Adrenal gland (tissue), 9 donors: ENCODE measurements at regions not wholly inside any gene's neighbourhood (a gene's known extent, or its start where the extent isn't known, plus 50 kb on each side); places are given as distances from the start of the nearest gene placed in this dataset.

Source experiments
- DNase-seq, 7 donors: peaks; one replicate each; pipeline ENCODE4 v3.0.0-alpha.2; 2019 to 2020
- H3K27ac ChIP-seq, 5 donors: fragments of 200-600 bp; sonication (generic) in 4 of 5; 1 replicate in 3 of 5; 2 replicates in 2 of 5; pipeline versions ENCODE4 v1.5.1 to v1.8.0; 2016 to 2020; ENCODE audit warnings: mild to moderate bottlenecking in 1 of 5
- H3K27me3 ChIP-seq: fragments of 200-600 bp; 2 replicates; pipeline ENCODE4 v1.8.0; 2021
- H3K36me3 ChIP-seq, 2 donors: fragments of 200-600 bp; replicated peaks in 1 of 2; 1 replicate in 1 of 2; 2 replicates in 1 of 2; pipeline versions ENCODE4 v1.5.1 to v1.8.0; 2018 to 2022
- H3K4me1 ChIP-seq, 2 donors: fragments of 200-600 bp; replicated peaks in 1 of 2; 1 replicate in 1 of 2; 2 replicates in 1 of 2; pipeline versions ENCODE4 v1.5.1 to v1.8.0; 2018 to 2021
- H3K4me3 ChIP-seq, 4 donors: fragments of 200-600 bp; sonication (generic) in 3 of 4; one replicate each; pipeline ENCODE4 v1.5.1; 2016 to 2018
- H3K9me3 ChIP-seq, 3 donors: fragments of 200-600 bp; sonication (generic) in 1 of 3; replicated peaks in 1 of 3; 1 replicate in 2 of 3; 2 replicates in 1 of 3; pipeline versions ENCODE4 v1.5.1 to v1.8.0; 2016 to 2021
- POLR2A ChIP-seq, 2 donors: fragments of 450-650 bp; IDR thresholded peaks; one replicate each; pipeline ENCODE4 v1.6.1; 2017; ENCODE audit warnings: antibody characterized with exemption in 2 of 2, mild to moderate bottlenecking in 2 of 2, moderate library complexity in 1 of 2
- WGBS, 4 donors: extraction: QIAGEN DNeasy Blood & Tissue Kit in 2 of 4; methylation state at CpG; one replicate each; pipeline versions ENCODE4 v1.1.5 to v1.1.7; 2013 to 2017; 5-methylcytosine and 5-hydroxymethylcytosine counted together
- intact Hi-C, 2 donors: fragments of 100-400 bp; cut with DNase I; formaldehyde crosslinking; loops; one replicate each; pipeline versions ENCODE4 v1.14.1 to v1.15.0; 2022 to 2023
- TF ChIP-seq, protein P1 (sequence below), 6 experiments: fragments of 450-650 bp in 4 of 6; fragments of 200-600 bp in 2 of 6; sonication (generic) in 1 of 6; IDR thresholded peaks; 1 replicate in 5 of 6; 2 replicates in 1 of 6; pipeline versions ENCODE4 v1.5.1 to v1.8.0; 2016 to 2021; ENCODE audit warnings: antibody characterized with exemption in 6 of 6, mild to moderate bottlenecking in 2 of 6, moderate library complexity in 1 of 6
- donor health status: healthy with polysubstance abuse.
- donor health status: Bipolar disorder and iron deficiency.
- donor health status: DM: yes; HTN: yes; CAD: no.
- donor health status: DM: no; HTN: no; CAD: no.
- donor health status: DM: no; HTN: no; CAD: no.

DNA sequence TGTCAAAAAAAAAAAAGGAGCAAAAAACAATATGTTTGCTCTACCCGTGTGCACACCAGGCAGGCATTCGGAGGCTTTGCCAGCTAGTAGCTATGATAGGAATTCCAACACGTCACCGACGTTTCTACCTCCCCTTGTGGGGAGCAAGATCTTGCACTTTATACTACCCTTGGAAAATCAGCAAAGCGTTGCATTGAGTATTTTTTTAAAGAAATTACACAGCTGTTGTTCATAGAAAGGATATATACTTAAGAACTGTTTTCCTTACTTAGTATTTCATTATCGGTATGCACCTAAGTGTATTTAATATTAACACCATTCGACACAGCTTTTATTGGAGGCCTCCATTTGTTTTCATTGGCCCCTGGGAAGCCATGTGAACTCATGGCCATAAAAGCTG, 159.9 kb upstream of the MGMT start:
- Histone ChIP-seq H3K36me3 (no peaks in the 10 kb centered on the region), H3K9me3 (no peaks in the 10 kb centered on the region), H3K27me3 (no peaks in the 10 kb centered on the region), H3K4me3 (no peak overlapping the region), H3K4me1 (no peaks in the 10 kb centered on the region), H3K27ac (no peak overlapping the region)
- intact Hi-C loops, result no loop called here
- no peak for DNase-seq
- TF ChIP-seq POLR2A (IDR thresholded peaks at IDR 0.05), result no peak
- TF ChIP-seq, protein P1, sequence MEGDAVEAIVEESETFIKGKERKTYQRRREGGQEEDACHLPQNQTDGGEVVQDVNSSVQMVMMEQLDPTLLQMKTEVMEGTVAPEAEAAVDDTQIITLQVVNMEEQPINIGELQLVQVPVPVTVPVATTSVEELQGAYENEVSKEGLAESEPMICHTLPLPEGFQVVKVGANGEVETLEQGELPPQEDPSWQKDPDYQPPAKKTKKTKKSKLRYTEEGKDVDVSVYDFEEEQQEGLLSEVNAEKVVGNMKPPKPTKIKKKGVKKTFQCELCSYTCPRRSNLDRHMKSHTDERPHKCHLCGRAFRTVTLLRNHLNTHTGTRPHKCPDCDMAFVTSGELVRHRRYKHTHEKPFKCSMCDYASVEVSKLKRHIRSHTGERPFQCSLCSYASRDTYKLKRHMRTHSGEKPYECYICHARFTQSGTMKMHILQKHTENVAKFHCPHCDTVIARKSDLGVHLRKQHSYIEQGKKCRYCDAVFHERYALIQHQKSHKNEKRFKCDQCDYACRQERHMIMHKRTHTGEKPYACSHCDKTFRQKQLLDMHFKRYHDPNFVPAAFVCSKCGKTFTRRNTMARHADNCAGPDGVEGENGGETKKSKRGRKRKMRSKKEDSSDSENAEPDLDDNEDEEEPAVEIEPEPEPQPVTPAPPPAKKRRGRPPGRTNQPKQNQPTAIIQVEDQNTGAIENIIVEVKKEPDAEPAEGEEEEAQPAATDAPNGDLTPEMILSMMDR (IDR thresholded peaks at IDR 0.05), result no peak
- 64 to 77% (median 72%) methylated on average over 8 of the region's 8 CpGs for WGBS, 4 donors

- Histone ChIP-seq H3K4me1 (no peaks in the 10 kb centered on the region), H3K36me3 (no peaks in the 10 kb centered on the region), H3K27ac (no peak overlapping the region), H3K9me3 (no peaks in the 10 kb centered on the region), H3K27me3 (no peaks in the 10 kb centered on the region), H3K4me3 (no peak overlapping the region)
- TF ChIP-seq, protein P1 (IDR thresholded peaks at IDR 0.05), result no peak
- no peak for TF ChIP-seq POLR2A (IDR thresholded peaks at IDR 0.05)
- no peak for DNase-seq
- WGBS, 4 donors, result 69 to 80% (median 74%) methylated on average over 10 of the region's 10 CpGs
- intact Hi-C loops, result no loop called here
Observed at GRCh38 chr10:129308953-129309564, 158.0 kb upstream of the MGMT start.

DNA sequence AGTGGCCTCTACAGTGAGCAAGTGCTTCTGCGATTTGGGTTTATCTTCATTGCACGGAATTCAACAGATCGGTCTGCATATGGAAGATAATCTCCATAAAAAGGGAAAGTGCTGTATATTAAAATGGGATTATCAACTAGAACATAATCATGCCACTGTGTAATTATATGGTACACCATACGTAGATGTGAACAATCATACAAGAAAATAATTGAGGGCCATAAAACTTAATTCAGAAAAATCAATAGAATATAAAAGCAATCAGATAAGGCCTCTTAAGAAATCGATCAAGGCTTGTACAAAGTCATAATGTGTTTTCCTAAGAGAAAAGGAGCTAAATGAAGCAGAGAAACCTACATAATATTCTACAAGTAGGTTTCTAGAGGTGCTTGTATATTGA, 157.5 kb upstream of the MGMT start:
- Histone ChIP-seq H3K36me3 (no peaks in the 10 kb centered on the region), H3K9me3 (no peaks in the 10 kb centered on the region), H3K27ac (no peak overlapping the region), H3K27me3 (no peaks in the 10 kb centered on the region), H3K4me3 (no peak overlapping the region), H3K4me1 (no peaks in the 10 kb centered on the region)
- intact Hi-C loops, result no loop called here
- no peak for DNase-seq
- TF ChIP-seq, protein P1 (IDR thresholded peaks at IDR 0.05), result no peak
- no peak for TF ChIP-seq POLR2A (IDR thresholded peaks at IDR 0.05)
- 81 to 91% (median 87%) methylated on average over 5 of the region's 5 CpGs for WGBS, 4 donors

DNA sequence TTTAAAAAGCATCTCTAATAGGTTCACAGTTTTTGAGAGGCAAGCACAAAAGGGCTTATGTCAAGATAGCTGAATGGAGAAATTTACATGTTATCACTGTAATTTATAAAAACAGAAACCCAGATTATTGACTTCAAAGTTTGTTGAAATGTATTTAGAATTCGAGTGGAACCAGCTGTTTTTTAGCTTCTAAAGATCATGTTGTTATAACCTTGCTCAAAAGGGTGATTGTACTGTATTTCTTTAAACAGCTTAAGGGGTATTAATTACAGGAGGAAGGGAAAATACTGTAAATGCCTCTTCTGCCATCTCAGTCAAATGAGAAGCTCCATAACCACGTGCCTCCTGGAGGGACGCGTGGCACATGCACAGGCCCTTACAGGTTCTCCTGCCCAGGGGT, 156.2 kb upstream of the MGMT start:
- 57 to 66% (median 60%) methylated on average over 4 of the region's 4 CpGs for WGBS, 4 donors
- no peaks in the 10 kb centered on the region for H3K36me3 ChIP-seq
- no peaks in the 10 kb centered on the region for H3K27me3 ChIP-seq
- H3K27ac ChIP-seq, result no peak overlapping the region
- H3K9me3 ChIP-seq, result no peaks in the 10 kb centered on the region
- intact Hi-C loops, result no loop called here
- TF ChIP-seq, protein P1 (IDR thresholded peaks at IDR 0.05), result no peak
- no peak for TF ChIP-seq POLR2A (IDR thresholded peaks at IDR 0.05)
- DNase-seq, result no peak
- no peaks in the 10 kb centered on the region for H3K4me1 ChIP-seq
- no peak overlapping the region for H3K4me3 ChIP-seq
